Hepatocyte (in vitro differentiated cells): ENCODE measurements at regions not wholly inside any gene's neighbourhood (a gene's known extent, or its start where the extent isn't known, plus 50 kb on each side); places are given as distances from the start of the nearest gene placed in this dataset.

Experiments used
- DNase-seq: peaks from one replicate; pipeline ENCODE4 v3.0.0-alpha.2; 2016; ENCODE audit warnings: low spot score
- H2AFZ ChIP-seq: fragments of 200-600 bp; sonication (generic); 2 replicates; pipeline ENCODE4 v1.6.0; 2016; ENCODE audit warnings: antibody characterized with exemption, mild to moderate bottlenecking
- H3K27ac ChIP-seq: fragments of 200-600 bp; sonication (generic); 2 replicates; pipeline ENCODE4 v1.5.1; 2016; ENCODE audit warnings: mild to moderate bottlenecking
- H3K27me3 ChIP-seq: fragments of 200-600 bp; sonication (generic); 2 replicates; pipeline ENCODE4 v1.6.1; 2016
- H3K36me3 ChIP-seq: fragments of 200-600 bp; sonication (generic); replicated peaks from 2 replicates; pipeline ENCODE4 v1.5.1; 2016; ENCODE audit warnings: low read depth; ENCODE audit not compliant: insufficient read depth
- H3K4me1 ChIP-seq: fragments of 200-600 bp; sonication (generic); 2 replicates; pipeline ENCODE4 v1.5.1; 2016; ENCODE audit warnings: mild to moderate bottlenecking, moderate library complexity; ENCODE audit not compliant: insufficient read depth
- H3K4me2 ChIP-seq: fragments of 200-600 bp; sonication (generic); 2 replicates; pipeline ENCODE4 v1.6.0; 2016
- H3K4me3 ChIP-seq: fragments of 200-600 bp; sonication (generic); 2 replicates; pipeline ENCODE4 v1.5.1; 2016; ENCODE audit warnings: mild to moderate bottlenecking
- H3K79me2 ChIP-seq: fragments of 200-600 bp; sonication (generic); 2 replicates; pipeline ENCODE4 v1.6.0; 2017; ENCODE audit warnings: mild to moderate bottlenecking
- H3K9me2 ChIP-seq: fragments of 200-600 bp; sonication (generic); replicated peaks from 2 replicates; pipeline ENCODE4 v1.6.0; 2017; ENCODE audit warnings: mild to moderate bottlenecking; ENCODE audit not compliant: insufficient read depth
- H3K9me3 ChIP-seq: fragments of 200-600 bp; sonication (generic); 2 replicates; pipeline ENCODE4 v1.5.1; 2016; ENCODE audit warnings: low read depth, mild to moderate bottlenecking
- H4K20me1 ChIP-seq: fragments of 200-600 bp; sonication (generic); 2 replicates; pipeline ENCODE4 v1.6.0; 2016; ENCODE audit warnings: mild to moderate bottlenecking; ENCODE audit not compliant: insufficient read depth, poor library complexity, severe bottlenecking
- EZH2 ChIP-seq: fragments of 200-600 bp; sonication (generic); IDR thresholded peaks from 2 replicates; pipeline ENCODE4 v1.6.1; 2016; ENCODE audit warnings: antibody characterized with exemption, mild to moderate bottlenecking, borderline replicate concordance
- EZH2phosphoT487 ChIP-seq: fragments of 200-600 bp; sonication (generic); IDR thresholded peaks from one replicate; pipeline ENCODE4 v1.6.1; 2018; ENCODE audit warnings: antibody characterized with exemption, mild to moderate bottlenecking, low read depth, moderate library complexity; ENCODE audit not compliant: unreplicated experiment, severe bottlenecking
- WGBS: methylation state at CpG from one replicate; pipeline ENCODE4 v1.1.6; 2016; ENCODE audit warnings: low lambda C conversion rate; ENCODE audit errors: missing lambda C conversion rate; 5-methylcytosine and 5-hydroxymethylcytosine counted together
- TF ChIP-seq, protein P1 (sequence below): fragments of 200-600 bp; sonication (generic); IDR thresholded peaks from 2 replicates; pipeline ENCODE4 v1.5.1; 2016; ENCODE audit warnings: antibody characterized with exemption, mild to moderate bottlenecking; ENCODE audit not compliant: poor library complexity

- Histone ChIP-seq H3K27me3 (no peaks in the 10 kb centered on the region), H3K36me3 (no peaks in the 10 kb centered on the region), H3K9me2 (no peaks in the 10 kb centered on the region), H3K4me3 (no peak overlapping the region), H3K9me3 (no peaks in the 10 kb centered on the region), H3K79me2 (no peaks in the 10 kb centered on the region), H3K4me1 (peaks cover 15% of the 10 kb centered on the region), H3K27ac (no peak overlapping the region), H4K20me1 (no peaks in the 10 kb centered on the region), H3K4me2 (no peak overlapping the region), H2AFZ (no peak overlapping the region)
- no peak for DNase-seq
- WGBS, result 92% methylated on average over 6 of the region's 6 CpGs
- no peak for TF ChIP-seq EZH2phosphoT487
- TF ChIP-seq, protein P1, sequence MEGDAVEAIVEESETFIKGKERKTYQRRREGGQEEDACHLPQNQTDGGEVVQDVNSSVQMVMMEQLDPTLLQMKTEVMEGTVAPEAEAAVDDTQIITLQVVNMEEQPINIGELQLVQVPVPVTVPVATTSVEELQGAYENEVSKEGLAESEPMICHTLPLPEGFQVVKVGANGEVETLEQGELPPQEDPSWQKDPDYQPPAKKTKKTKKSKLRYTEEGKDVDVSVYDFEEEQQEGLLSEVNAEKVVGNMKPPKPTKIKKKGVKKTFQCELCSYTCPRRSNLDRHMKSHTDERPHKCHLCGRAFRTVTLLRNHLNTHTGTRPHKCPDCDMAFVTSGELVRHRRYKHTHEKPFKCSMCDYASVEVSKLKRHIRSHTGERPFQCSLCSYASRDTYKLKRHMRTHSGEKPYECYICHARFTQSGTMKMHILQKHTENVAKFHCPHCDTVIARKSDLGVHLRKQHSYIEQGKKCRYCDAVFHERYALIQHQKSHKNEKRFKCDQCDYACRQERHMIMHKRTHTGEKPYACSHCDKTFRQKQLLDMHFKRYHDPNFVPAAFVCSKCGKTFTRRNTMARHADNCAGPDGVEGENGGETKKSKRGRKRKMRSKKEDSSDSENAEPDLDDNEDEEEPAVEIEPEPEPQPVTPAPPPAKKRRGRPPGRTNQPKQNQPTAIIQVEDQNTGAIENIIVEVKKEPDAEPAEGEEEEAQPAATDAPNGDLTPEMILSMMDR, result no peak
- TF ChIP-seq EZH2, result no peak
Observed at GRCh38 chr20:50242548-50242862, 51.9 kb downstream of the CEBPB start.

DNA sequence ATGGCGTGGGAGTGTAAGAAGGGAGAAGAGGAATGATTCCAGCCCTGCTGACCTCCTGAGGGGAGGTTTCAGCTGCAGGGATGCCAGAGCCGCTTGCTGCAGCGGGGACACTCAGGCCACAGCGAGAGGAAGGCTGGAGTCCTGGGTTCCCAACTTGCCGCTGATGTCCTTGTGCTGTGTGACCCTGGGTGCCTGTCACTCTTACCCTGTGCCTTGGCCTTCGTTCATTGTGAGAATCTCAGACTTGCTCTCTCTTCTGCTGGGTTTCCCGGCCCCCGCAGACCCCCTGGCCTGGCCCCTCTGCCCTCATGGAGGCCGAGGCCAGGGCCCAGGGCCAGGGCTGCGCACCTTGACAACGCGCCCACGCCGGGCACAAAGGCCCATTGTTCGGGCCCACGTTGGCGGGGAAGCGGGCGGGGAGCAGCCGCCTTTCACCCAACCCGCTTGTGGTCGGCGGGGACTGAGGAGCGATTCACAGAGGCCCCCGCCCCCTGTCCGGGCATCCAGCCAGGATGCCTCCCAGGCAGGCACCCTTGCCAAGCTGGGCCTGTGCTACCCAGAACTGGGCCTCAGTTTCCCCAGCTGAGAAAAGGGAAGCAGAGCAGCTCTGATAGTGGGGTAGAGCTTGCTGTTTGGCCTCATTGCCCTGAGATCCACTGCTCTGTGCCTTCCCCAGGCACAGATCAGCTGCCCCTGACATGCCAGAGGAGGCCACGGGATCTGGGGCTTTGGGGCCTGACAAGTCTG is 52.4 kb downstream of the CEBPB start:
- Histone ChIP-seq H2AFZ (no peak overlapping the region), H3K4me1 (peaks cover 17% of the 10 kb centered on the region), H3K79me2 (no peaks in the 10 kb centered on the region), H3K36me3 (no peaks in the 10 kb centered on the region), H3K9me2 (no peaks in the 10 kb centered on the region), H4K20me1 (no peaks in the 10 kb centered on the region), H3K4me2 (no peak overlapping the region), H3K4me3 (no peak overlapping the region), H3K27ac (no peak overlapping the region), H3K27me3 (no peaks in the 10 kb centered on the region), H3K9me3 (no peaks in the 10 kb centered on the region)
- TF ChIP-seq EZH2phosphoT487 (no peak), EZH2 (no peak)
- TF ChIP-seq, protein P1, result no peak
- DNase-seq, result no peak
- WGBS, result 86% methylated on average over 25 of the region's 27 CpGs

- H3K9me2 ChIP-seq, result no peaks in the 10 kb centered on the region
- DNase-seq, result no peak
- no peaks in the 10 kb centered on the region for H3K9me3 ChIP-seq
- TF ChIP-seq EZH2phosphoT487, result no peak
- TF ChIP-seq, protein P1, result no peak
- no peak for TF ChIP-seq EZH2
- H2AFZ ChIP-seq, result no peak overlapping the region
- H3K36me3 ChIP-seq, result no peaks in the 10 kb centered on the region
- H4K20me1 ChIP-seq, result no peaks in the 10 kb centered on the region
- no peak overlapping the region for H3K27ac ChIP-seq
- no peaks in the 10 kb centered on the region for H3K79me2 ChIP-seq
- no peaks in the 10 kb centered on the region for H3K27me3 ChIP-seq
- H3K4me1 ChIP-seq, result peaks cover 17% of the 10 kb centered on the region
- no peak overlapping the region for H3K4me2 ChIP-seq
- 94% methylated on average over 15 of the region's 15 CpGs for WGBS
- no peak overlapping the region for H3K4me3 ChIP-seq
Observed at GRCh38 chr20:50243610-50244351, 53.2 kb downstream of the CEBPB start.
